Pancreas (tissue), 10 donors: ENCODE measurements at regions not wholly inside any gene's neighbourhood (a gene's known extent, or its start where the extent isn't known, plus 50 kb on each side); places are given as distances from the start of the nearest gene placed in this dataset.

Experiments
- ATAC-seq, 4 donors: fragments of 200-7000 bp; cut with Tn5 transposase; one replicate each; pipeline versions ENCODE4 v1.8.0 to v1.9.1; 2020; ENCODE audit warnings: mild to moderate bottlenecking in 4 of 4, moderate library complexity in 4 of 4
- DNase-seq, 6 donors: peaks; one replicate each; pipeline ENCODE4 v3.0.0-alpha.2; 2020
- FAIRE-seq: peaks from 2 replicates; lab custom pipeline; 2012; peaks lifted over from hg19 to GRCh38; lab: Jason Lieb, UNC
- H3K27ac ChIP-seq, 4 donors: fragments of 200-600 bp; sonication (generic); 1 replicate in 3 of 4; 2 replicates in 1 of 4; pipeline versions ENCODE4 v1.5.0 to v1.8.0; 2020
- H3K27me3 ChIP-seq, 4 donors: fragments of 200-600 bp; one replicate each; pipeline ENCODE4 v1.8.0; 2021
- H3K36me3 ChIP-seq, 3 donors: fragments of 200-600 bp; sonication (generic) in 1 of 3; one replicate each; pipeline versions ENCODE4 v1.5.0 to v1.8.0; 2020 to 2021
- H3K4me1 ChIP-seq, 3 donors: fragments of 200-600 bp; one replicate each; pipeline ENCODE4 v1.8.0; 2021
- H3K4me3 ChIP-seq, 4 donors: fragments of 200-600 bp; sonication (generic) in 2 of 4; one replicate each; pipeline versions ENCODE4 v1.5.0 to v1.8.0; 2020 to 2021
- H3K9me3 ChIP-seq, 4 donors: fragments of 200-600 bp; one replicate each; pipeline ENCODE4 v1.8.0; 2021
- CTCF ChIP-seq, 4 donors: fragments of 200-600 bp; sonication (generic) in 3 of 4; IDR thresholded peaks; one replicate each; pipeline versions ENCODE4 v1.5.0 to v1.8.0; 2021; ENCODE audit warnings: antibody characterized with exemption in 4 of 4
- WGBS, 2 donors: extraction: QIAGEN DNeasy Blood & Tissue Kit; methylation state at CpG; one replicate each; pipeline ENCODE4 v1.1.7; 2013; 5-methylcytosine and 5-hydroxymethylcytosine counted together
- intact Hi-C, 3 donors: fragments of 100-400 bp; cut with DNase I; formaldehyde crosslinking; loops; one replicate each; pipeline versions ENCODE4 v1.11.1 to v1.14.2; 2022
- donor health status: healthy with polysubstance abuse.
- donor health status: DM: no; HTN: no; CAD: no; lungs with moderate emphysema.
- donor health status: DM: no; HTN: no; CAD: no.
- donor health status: control.
- donor health status: control.
- donor health status: Bipolar disorder and iron deficiency.
- donor health status: DM: yes; HTN: yes; CAD: no.
- donor health status: DM: no; HTN: no; CAD: no.
- donor health status: DM: no; HTN: no; CAD: no.
- donor health status: DM: yes; HTN: yes; CAD: no.

- intact Hi-C loops, result no loop called here
- no peak for DNase-seq
- Histone ChIP-seq H3K27ac (no peak overlapping the region), H3K27me3 (no peaks in the 10 kb centered on the region), H3K9me3 (no peaks in the 10 kb centered on the region), H3K4me1 (no peaks in the 10 kb centered on the region), H3K4me3 (no peak overlapping the region), H3K36me3 (no peaks in the 10 kb centered on the region)
- FAIRE-seq, result no peak
- TF ChIP-seq CTCF (IDR thresholded peaks at IDR 0.05), result no peak
- 35 to 62% methylated on average over 5 of the region's 5 CpGs for WGBS, 2 donors
- ATAC-seq, result no peak
These were observed 583.8 kb upstream of the ZNF717 start for GRCh38 chr3:76369170-76369569.

- WGBS, 2 donors, result 44 to 55% methylated on average over 4 of the region's 4 CpGs
- no peaks in the 10 kb centered on the region for H3K36me3 ChIP-seq
- H3K4me3 ChIP-seq, result no peak overlapping the region
- ATAC-seq (no peak), FAIRE-seq (no peak), DNase-seq (no peak)
- H3K9me3 ChIP-seq, result no peaks in the 10 kb centered on the region
- H3K4me1 ChIP-seq, result no peaks in the 10 kb centered on the region
- no peaks in the 10 kb centered on the region for H3K27me3 ChIP-seq
- intact Hi-C loops, result no loop called here
- H3K27ac ChIP-seq, result no peak overlapping the region
- TF ChIP-seq CTCF (IDR thresholded peaks at IDR 0.05), result no peak
These were observed 585.6 kb upstream of the ZNF717 start for GRCh38 chr3:76370749-76371520.

GRCh38 chr3:76372497-76372896 lies 587.1 kb upstream of the ZNF717 start:
- Histone ChIP-seq H3K27me3 (no peaks in the 10 kb centered on the region), H3K4me3 (no peak overlapping the region), H3K9me3 (no peaks in the 10 kb centered on the region), H3K27ac (no peak overlapping the region), H3K36me3 (no peaks in the 10 kb centered on the region), H3K4me1 (no peaks in the 10 kb centered on the region)
- ATAC-seq, result no peak
- no peak for FAIRE-seq
- intact Hi-C loops, result no loop called here
- WGBS, 2 donors, result 48 to 72% methylated on average over 2 of the region's 2 CpGs
- TF ChIP-seq CTCF (IDR thresholded peaks at IDR 0.05), result no peak
- no peak for DNase-seq

DNA sequence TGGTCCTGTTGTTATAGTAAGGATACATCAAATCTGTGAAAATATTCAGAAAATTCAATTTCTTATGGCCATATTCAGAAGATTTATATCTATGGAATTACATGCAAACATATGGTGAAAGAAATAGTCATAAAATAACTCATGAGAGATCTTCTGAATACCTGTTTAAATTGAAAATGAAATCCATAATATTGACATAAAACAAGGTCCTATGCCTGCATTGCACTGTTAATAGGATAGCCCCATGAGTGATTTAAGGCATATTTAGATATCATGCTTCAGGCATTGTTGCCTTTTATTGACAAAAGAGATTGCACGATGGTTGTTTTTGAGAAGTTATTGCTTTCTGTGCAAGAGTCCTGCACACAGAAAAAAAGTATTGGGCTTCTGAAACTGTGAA lies 591.7 kb upstream of the ZNF717 start:
- Histone ChIP-seq H3K4me3 (no peak overlapping the region), H3K36me3 (no peaks in the 10 kb centered on the region), H3K27me3 (no peaks in the 10 kb centered on the region), H3K27ac (no peak overlapping the region), H3K9me3 (no peaks in the 10 kb centered on the region), H3K4me1 (no peaks in the 10 kb centered on the region)
- TF ChIP-seq CTCF (IDR thresholded peaks at IDR 0.05), result no peak
- 55 to 69% methylated on average over 1 of the region's 1 CpG for WGBS, 2 donors
- FAIRE-seq (no peak), DNase-seq (no peak), ATAC-seq (no peak)
- intact Hi-C loops, result no loop called here

GRCh38 chr3:76378789-76379188 lies 593.4 kb upstream of the ZNF717 start:
- 62 to 80% methylated on average over 4 of the region's 4 CpGs for WGBS, 2 donors
- Histone ChIP-seq H3K27ac (no peak overlapping the region), H3K36me3 (no peaks in the 10 kb centered on the region), H3K9me3 (no peaks in the 10 kb centered on the region), H3K27me3 (no peaks in the 10 kb centered on the region), H3K4me3 (no peak overlapping the region), H3K4me1 (no peaks in the 10 kb centered on the region)
- DNase-seq (no peak), FAIRE-seq (no peak), ATAC-seq (no peak)
- intact Hi-C loops, result no loop called here
- TF ChIP-seq CTCF (IDR thresholded peaks at IDR 0.05), result no peak
